ENCODE measurements at regions not wholly inside any gene's neighbourhood (a gene's known extent, or its start where the extent isn't known, plus 50 kb on each side); places are given as distances from the start of the nearest gene placed in this dataset.

- no peak for DNase-seq
- Histone ChIP-seq H3K36me3 (no peaks in the 10 kb centered on the region), H3K27me3 (no peaks in the 10 kb centered on the region), H3K9me3 (no peaks in the 10 kb centered on the region), H3K4me3 (ENCODE audit: low read depth, low read length) (no peak overlapping the region), H3K4me1 (peaks cover 4% of the 10 kb centered on the region)
- no peak for TF ChIP-seq CTCF (IDR thresholded peaks at IDR 0.05; ENCODE audit: low read depth, low read length)
Measured at GRCh38 chr10:31120392-31120791, 88.7 kb upstream of the ZNF438 start.

- H3K36me3 ChIP-seq: no peaks in the 10 kb centered on the region
- no peaks in the 10 kb centered on the region for H3K27me3 ChIP-seq
- H3K4me3 ChIP-seq (ENCODE audit: low read depth, low read length): no peak overlapping the region
- DNase-seq: no peak
- no peaks in the 10 kb centered on the region for H3K9me3 ChIP-seq
- TF ChIP-seq CTCF (IDR thresholded peaks at IDR 0.05; ENCODE audit: low read depth, low read length): no peak
- H3K4me1 ChIP-seq: peaks cover 4% of the 10 kb centered on the region
Measured at GRCh38 chr10:31120961-31121685, 89.5 kb upstream of the ZNF438 start.

GRCh38 chr10:31121757-31122577 lies 90.3 kb upstream of the ZNF438 start:
- Histone ChIP-seq H3K9me3 (no peaks in the 10 kb centered on the region), H3K4me3 (ENCODE audit: low read depth, low read length) (no peak overlapping the region), H3K4me1 (peaks cover 4% of the 10 kb centered on the region), H3K36me3 (no peaks in the 10 kb centered on the region), H3K27me3 (no peaks in the 10 kb centered on the region)
- no peak for DNase-seq
- TF ChIP-seq CTCF (IDR thresholded peaks at IDR 0.05; ENCODE audit: low read depth, low read length): no peak

- H3K4me3 ChIP-seq (ENCODE audit: low read depth, low read length): no peak overlapping the region
- no peak for TF ChIP-seq CTCF (IDR thresholded peaks at IDR 0.05; ENCODE audit: low read depth, low read length)
- no peaks in the 10 kb centered on the region for H3K27me3 ChIP-seq
- no peaks in the 10 kb centered on the region for H3K36me3 ChIP-seq
- H3K4me1 ChIP-seq: peaks cover 10% of the 10 kb centered on the region
- no peaks in the 10 kb centered on the region for H3K9me3 ChIP-seq
- DNase-seq: peak; percentile 36
Measured at GRCh38 chr10:31123946-31124345, 92.3 kb upstream of the ZNF438 start.

- DNase-seq: no peak
- peaks cover 13% of the 10 kb centered on the region for H3K4me1 ChIP-seq
- no peak overlapping the region for H3K4me3 ChIP-seq (ENCODE audit: low read depth, low read length)
- H3K27me3 ChIP-seq: no peaks in the 10 kb centered on the region
- TF ChIP-seq CTCF (IDR thresholded peaks at IDR 0.05; ENCODE audit: low read depth, low read length): no peak
- no peaks in the 10 kb centered on the region for H3K9me3 ChIP-seq
- no peaks in the 10 kb centered on the region for H3K36me3 ChIP-seq
Measured at GRCh38 chr10:31124852-31125251, 93.2 kb upstream of the ZNF438 start.

- no peak for TF ChIP-seq CTCF (IDR thresholded peaks at IDR 0.05; ENCODE audit: low read depth, low read length)
- DNase-seq: no peak
- no peaks in the 10 kb centered on the region for H3K9me3 ChIP-seq
Measured at GRCh38 chr10:31125789-31126188, 94.1 kb upstream of the ZNF438 start.

More at GRCh38 chr10:31125789-31126188, 94.1 kb upstream of the ZNF438 start:
- no peaks in the 10 kb centered on the region for H3K27me3 ChIP-seq
- H3K4me3 ChIP-seq (ENCODE audit: low read depth, low read length): no peak overlapping the region
- peaks cover 17% of the 10 kb centered on the region for H3K4me1 ChIP-seq
- H3K36me3 ChIP-seq: no peaks in the 10 kb centered on the region
